ENCODE measurements at regions not wholly inside any gene's neighbourhood (a gene's known extent, or its start where the extent isn't known, plus 50 kb on each side); places are given as distances from the start of the nearest gene placed in this dataset.

- ChIA-PET POLR2A (no interaction called here), CTCF (no interaction called here)
- H3K4me3 ChIP-seq (ENCODE audit: low read depth, low read length): no peak overlapping the region
- TF ChIP-seq CTCF (IDR thresholded peaks at IDR 0.05; ENCODE audit: insufficient read depth, low read length, missing control alignments): no peak
- DNase-seq (ENCODE audit: low read depth, low spot score): no peak
Measured at GRCh38 chr7:124667312-124668153, 98.1 kb downstream of the GPR37 start.

- H3K4me3 ChIP-seq (ENCODE audit: low read depth, low read length): no peak overlapping the region
- ChIA-PET POLR2A (no interaction called here), CTCF (no interaction called here)
- no peak for DNase-seq (ENCODE audit: low read depth, low spot score)
- no peak for TF ChIP-seq CTCF (IDR thresholded peaks at IDR 0.05; ENCODE audit: insufficient read depth, low read length, missing control alignments)
Measured at GRCh38 chr7:124662937-124663336, 102.7 kb downstream of the GPR37 start.

GRCh38 chr7:124662372-124662771 is 103.2 kb downstream of the GPR37 start:
- CTCF ChIA-PET: no interaction called here
- DNase-seq (ENCODE audit: low read depth, low spot score): no peak
- H3K4me3 ChIP-seq (ENCODE audit: low read depth, low read length): no peak overlapping the region
- TF ChIP-seq CTCF (IDR thresholded peaks at IDR 0.05; ENCODE audit: insufficient read depth, low read length, missing control alignments): no peak
- POLR2A ChIA-PET: no interaction called here

GRCh38 chr7:124655990-124656389 is 109.6 kb downstream of the GPR37 start:
- DNase-seq (ENCODE audit: low read depth, low spot score): no peak
- no peak for TF ChIP-seq CTCF (IDR thresholded peaks at IDR 0.05; ENCODE audit: insufficient read depth, low read length, missing control alignments)
- no peak overlapping the region for H3K4me3 ChIP-seq (ENCODE audit: low read depth, low read length)
- ChIA-PET POLR2A (no interaction called here), CTCF (no interaction called here)

- CTCF ChIA-PET: no interaction called here
Measured at GRCh38 chr7:124652237-124652636, 113.4 kb downstream of the GPR37 start.

GRCh38 chr7:124651136-124651535 is 114.5 kb downstream of the GPR37 start:
- no peak for TF ChIP-seq CTCF (IDR thresholded peaks at IDR 0.05; ENCODE audit: insufficient read depth, low read length, missing control alignments)
- POLR2A ChIA-PET: no interaction called here
- no peak overlapping the region for H3K4me3 ChIP-seq (ENCODE audit: low read depth, low read length)
- no peak for DNase-seq (ENCODE audit: low read depth, low spot score)
- CTCF ChIA-PET: no interaction called here

More at GRCh38 chr7:124652237-124652636, 113.4 kb downstream of the GPR37 start:
- no peak for TF ChIP-seq CTCF (IDR thresholded peaks at IDR 0.05; ENCODE audit: insufficient read depth, low read length, missing control alignments)
- H3K4me3 ChIP-seq (ENCODE audit: low read depth, low read length): no peak overlapping the region
- DNase-seq (ENCODE audit: low read depth, low spot score): no peak
- POLR2A ChIA-PET: no interaction called here

All from AG04449 (cell line).